ENCODE measurements at regions not wholly inside any gene's neighbourhood (a gene's known extent, or its start where the extent isn't known, plus 50 kb on each side); places are given as distances from the start of the nearest gene placed in this dataset.
"Not testable (repeated sequence)": the region's sequence is repeated elsewhere in the genome, so short reads cannot be mapped to it uniquely, and the experiment has no call there.

DNA sequence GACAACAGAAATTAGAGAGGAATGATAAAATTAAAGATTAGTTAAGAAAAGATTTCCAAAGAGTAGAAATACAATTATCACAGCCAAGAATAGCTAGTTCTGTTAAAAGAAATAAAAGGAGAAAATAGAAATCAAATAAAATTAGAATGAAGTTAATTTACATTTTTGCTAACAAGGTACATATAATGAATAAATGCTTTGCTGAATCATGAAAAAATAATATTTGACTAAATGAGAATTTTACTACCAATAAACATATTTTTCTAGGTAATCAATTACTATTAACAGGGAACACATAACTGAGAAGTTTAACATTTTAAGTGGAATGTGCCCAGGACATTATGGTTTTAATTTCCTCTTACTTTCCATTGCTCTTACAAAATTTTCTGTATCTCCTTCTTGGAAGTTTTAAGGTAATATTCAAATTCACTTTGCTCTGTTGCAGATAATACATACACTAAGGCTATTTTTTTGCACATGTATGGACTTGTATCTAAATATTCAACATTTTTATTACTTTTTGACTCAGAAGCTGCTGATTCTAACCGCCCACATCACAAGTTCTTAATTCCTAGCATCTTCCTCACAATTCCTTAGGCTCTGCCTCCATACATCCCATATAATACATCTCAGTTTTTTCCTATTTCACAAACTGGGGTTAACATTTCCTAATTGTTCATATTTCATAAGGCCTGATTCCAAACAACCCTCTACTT, 870.7 kb upstream of the INTU start:
- H3K27ac ChIP-seq = no peak overlapping the region
- H3K9me3 ChIP-seq (replicated peaks in 1 of 3) = no peaks in the 10 kb centered on the region
- DNase-seq = no peak
- WGBS, 4 donors = 67 to 77% (median 70%) methylated on average over 1 of the region's 1 CpG
- H3K4me1 ChIP-seq (replicated peaks in 1 of 2) = no peaks in the 10 kb centered on the region
- H3K4me3 ChIP-seq = no peak overlapping the region
- TF ChIP-seq, protein P1, sequence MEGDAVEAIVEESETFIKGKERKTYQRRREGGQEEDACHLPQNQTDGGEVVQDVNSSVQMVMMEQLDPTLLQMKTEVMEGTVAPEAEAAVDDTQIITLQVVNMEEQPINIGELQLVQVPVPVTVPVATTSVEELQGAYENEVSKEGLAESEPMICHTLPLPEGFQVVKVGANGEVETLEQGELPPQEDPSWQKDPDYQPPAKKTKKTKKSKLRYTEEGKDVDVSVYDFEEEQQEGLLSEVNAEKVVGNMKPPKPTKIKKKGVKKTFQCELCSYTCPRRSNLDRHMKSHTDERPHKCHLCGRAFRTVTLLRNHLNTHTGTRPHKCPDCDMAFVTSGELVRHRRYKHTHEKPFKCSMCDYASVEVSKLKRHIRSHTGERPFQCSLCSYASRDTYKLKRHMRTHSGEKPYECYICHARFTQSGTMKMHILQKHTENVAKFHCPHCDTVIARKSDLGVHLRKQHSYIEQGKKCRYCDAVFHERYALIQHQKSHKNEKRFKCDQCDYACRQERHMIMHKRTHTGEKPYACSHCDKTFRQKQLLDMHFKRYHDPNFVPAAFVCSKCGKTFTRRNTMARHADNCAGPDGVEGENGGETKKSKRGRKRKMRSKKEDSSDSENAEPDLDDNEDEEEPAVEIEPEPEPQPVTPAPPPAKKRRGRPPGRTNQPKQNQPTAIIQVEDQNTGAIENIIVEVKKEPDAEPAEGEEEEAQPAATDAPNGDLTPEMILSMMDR (IDR thresholded peaks at IDR 0.05) = no peak
- TF ChIP-seq POLR2A (IDR thresholded peaks at IDR 0.05) = no peak
- no peaks in the 10 kb centered on the region for H3K27me3 ChIP-seq
- intact Hi-C loops (cut with DNase I) = no loop called here
- H3K36me3 ChIP-seq (replicated peaks in 1 of 2) = no peaks in the 10 kb centered on the region

DNA sequence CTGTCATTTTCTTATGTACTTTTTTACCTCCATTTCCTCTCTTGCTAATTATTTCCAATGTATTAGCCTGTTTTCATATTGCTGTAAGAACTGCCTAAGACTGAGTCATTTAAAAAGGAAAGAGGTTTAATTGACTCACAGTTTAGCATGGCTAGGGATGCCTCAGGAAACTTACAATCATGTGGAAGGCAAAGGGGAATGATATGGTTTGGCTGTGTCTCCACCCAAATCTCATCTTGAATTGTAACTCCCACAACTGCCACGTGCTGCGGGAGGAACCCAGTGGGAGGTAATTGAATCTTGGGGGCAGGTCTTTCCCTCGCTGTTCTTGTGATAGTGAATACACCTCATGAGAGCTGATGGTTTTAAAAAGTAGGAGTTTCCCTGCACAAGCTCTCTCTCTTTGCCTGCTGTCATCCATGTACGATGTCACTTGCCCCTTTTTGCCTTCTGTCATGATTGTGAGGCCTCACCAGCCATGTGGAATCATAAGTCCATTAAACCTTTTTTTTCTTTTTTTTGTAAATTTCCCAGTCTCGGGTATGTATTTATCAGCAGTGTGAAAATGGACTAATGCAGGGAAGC, 870.0 kb upstream of the INTU start:
- no peak for DNase-seq
- no peak overlapping the region for H3K4me3 ChIP-seq
- TF ChIP-seq, protein P1 (IDR thresholded peaks at IDR 0.05) = no peak
- TF ChIP-seq POLR2A (IDR thresholded peaks at IDR 0.05) = no peak
- no peaks in the 10 kb centered on the region for H3K9me3 ChIP-seq (replicated peaks in 1 of 3)
- WGBS, 4 donors = 74 to 81% (median 79%) methylated on average over 5 of the region's 5 CpGs
- no peak overlapping the region for H3K27ac ChIP-seq
- H3K36me3 ChIP-seq (replicated peaks in 1 of 2) = no peaks in the 10 kb centered on the region
- intact Hi-C loops (cut with DNase I) = no loop called here
- no peaks in the 10 kb centered on the region for H3K4me1 ChIP-seq (replicated peaks in 1 of 2)
- H3K27me3 ChIP-seq = no peaks in the 10 kb centered on the region

DNA sequence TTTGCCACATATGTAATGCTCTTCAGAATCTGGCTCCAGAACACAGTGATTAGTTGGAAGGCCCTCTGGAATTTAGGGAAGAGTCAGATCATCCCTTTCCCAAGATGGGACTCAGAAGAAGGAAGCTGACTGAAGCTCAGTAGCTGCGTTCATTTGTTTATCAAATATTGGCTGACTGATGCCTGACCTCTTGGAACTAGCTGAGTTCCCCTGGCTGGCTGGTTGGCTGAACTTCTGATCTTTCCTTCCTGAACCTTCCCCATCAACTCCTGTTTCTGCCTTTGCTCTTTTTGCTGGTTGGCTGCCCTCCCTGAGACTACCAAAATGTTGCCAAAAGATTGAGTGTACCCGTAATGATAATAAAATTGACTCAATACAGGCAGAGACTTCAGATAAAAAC, 866.5 kb upstream of the INTU start:
- no peak for TF ChIP-seq POLR2A (IDR thresholded peaks at IDR 0.05)
- TF ChIP-seq, protein P1 (IDR thresholded peaks at IDR 0.05) = no peak
- Histone ChIP-seq H3K4me3 (no peak overlapping the region), H3K36me3 (replicated peaks in 1 of 2) (no peaks in the 10 kb centered on the region), H3K9me3 (replicated peaks in 1 of 3) (no peaks in the 10 kb centered on the region), H3K27ac (no peak overlapping the region), H3K27me3 (no peaks in the 10 kb centered on the region), H3K4me1 (replicated peaks in 1 of 2) (no peaks in the 10 kb centered on the region)
- 21 to 53% (median 29%) methylated on average over 2 of the region's 2 CpGs for WGBS, 4 donors
- DNase-seq = peak in 1 of 7 donors; percentile 8
- intact Hi-C loops (cut with DNase I) = no loop called here

DNA sequence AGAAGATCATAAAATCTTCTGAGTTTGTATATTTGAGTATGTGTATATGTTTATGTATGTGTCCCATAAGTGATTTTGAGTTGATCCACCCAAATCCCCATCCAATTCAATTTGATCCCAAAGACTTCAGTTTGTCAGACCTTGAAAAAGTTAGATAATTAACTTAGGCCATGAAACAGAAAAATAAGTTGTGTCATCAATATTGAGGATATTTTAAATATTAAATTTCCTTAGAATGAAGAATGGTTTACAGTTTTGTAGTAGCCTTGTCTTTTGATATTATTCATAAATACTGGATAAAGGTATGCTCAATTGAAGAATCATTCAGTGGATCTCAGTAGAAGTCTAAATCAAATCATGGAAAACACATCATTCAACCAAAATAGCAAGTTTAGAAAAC, 864.4 kb upstream of the INTU start:
- Histone ChIP-seq H3K36me3 (replicated peaks in 1 of 2) (no peaks in the 10 kb centered on the region), H3K4me3 (no peak overlapping the region), H3K9me3 (replicated peaks in 1 of 3) (no peaks in the 10 kb centered on the region), H3K27ac (no peak overlapping the region), H3K4me1 (replicated peaks in 1 of 2) (no peaks in the 10 kb centered on the region), H3K27me3 (no peaks in the 10 kb centered on the region)
- intact Hi-C loops (cut with DNase I) = no loop called here
- DNase-seq = no peak
- no peak for TF ChIP-seq POLR2A (IDR thresholded peaks at IDR 0.05)
- TF ChIP-seq, protein P1 (IDR thresholded peaks at IDR 0.05) = no peak

DNA sequence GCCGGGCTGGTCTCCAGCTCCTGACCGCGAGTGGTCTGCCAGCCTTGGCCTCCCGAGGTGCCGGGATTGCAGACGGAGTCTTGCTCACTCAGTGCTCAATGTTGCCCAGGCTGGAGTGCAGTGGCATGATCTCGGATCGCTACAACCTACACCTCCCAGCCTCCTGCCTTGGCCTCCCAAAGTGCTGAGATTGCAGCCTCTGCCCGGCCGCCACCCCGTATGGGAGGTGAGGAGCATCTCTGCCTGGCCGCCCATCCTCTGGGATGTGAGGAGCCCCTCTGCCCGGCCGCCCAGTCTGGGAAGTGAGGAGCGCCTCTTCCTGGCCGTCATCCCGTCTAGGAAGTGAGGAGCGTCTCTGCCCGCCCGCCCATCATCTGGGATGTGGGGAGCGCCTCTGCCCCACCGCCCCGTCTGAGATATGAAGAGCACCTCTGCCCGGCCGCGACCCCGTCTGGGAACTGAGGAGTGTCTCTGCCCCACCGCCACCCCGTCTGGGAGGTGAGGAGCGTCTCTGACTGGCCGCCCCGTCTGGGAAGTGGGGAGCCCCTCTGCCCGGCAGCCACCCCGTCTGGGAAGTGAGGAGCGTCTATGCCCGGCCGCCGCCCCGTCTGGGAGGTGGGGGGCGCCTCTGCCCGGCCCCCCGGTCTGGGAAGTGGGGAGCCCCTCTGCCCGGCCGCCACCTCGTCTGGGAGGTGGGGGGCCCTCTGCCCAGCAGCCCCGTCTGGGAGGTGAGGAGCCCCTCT, 861.8 kb upstream of the INTU start:
- DNase-seq; H3K4me1 ChIP-seq (replicated peaks in 1 of 2); H3K36me3 ChIP-seq (replicated peaks in 1 of 2); H3K9me3 ChIP-seq (replicated peaks in 1 of 3); H3K4me3 ChIP-seq; H3K27ac ChIP-seq; intact Hi-C loops (cut with DNase I); H3K27me3 ChIP-seq: not testable (repeated sequence)
- 92 to 96% (median 93%) methylated on average over 9 to 46 of the region's 46 CpGs for WGBS, 4 donors

DNA sequence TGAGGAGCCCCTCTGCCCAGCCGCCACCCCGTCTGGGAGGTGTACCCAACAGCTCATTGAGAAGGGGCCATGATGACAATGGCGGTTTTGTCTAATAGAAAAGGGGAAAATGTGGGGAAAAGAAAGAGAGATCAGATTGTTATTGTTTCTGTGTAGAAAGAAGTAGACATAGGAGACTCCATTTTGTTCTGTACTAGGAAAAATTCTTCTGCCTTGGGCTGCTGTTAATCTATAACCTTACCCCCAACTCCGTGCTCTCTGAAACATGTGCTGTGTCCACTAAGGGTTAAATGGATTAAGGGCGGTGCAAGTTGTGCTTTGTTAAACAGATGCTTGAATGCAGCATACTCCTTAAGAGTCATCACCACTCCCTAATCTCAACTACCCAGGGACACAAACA, 861.1 kb upstream of the INTU start:
- H3K36me3 ChIP-seq (replicated peaks in 1 of 2); intact Hi-C loops (cut with DNase I); H3K9me3 ChIP-seq (replicated peaks in 1 of 3); H3K4me3 ChIP-seq; H3K27me3 ChIP-seq; H3K4me1 ChIP-seq (replicated peaks in 1 of 2); H3K27ac ChIP-seq; DNase-seq: not testable (repeated sequence)
- WGBS, 4 donors = 68 to 83% (median 74%) methylated on average over 5 of the region's 5 CpGs
